HK-2 (cell line): ENCODE measurements at regions not wholly inside any gene's neighbourhood (a gene's known extent, or its start where the extent isn't known, plus 50 kb on each side); places are given as distances from the start of the nearest gene placed in this dataset.

Source experiments
- DNase-seq: peaks from one replicate; pipeline ENCODE4 v3.0.0-alpha.2; 2018; ENCODE audit not compliant: unreplicated experiment

GRCh38 chr1:234975941-234976860 is 152.4 kb downstream of the TOMM20 start:
- no peak for DNase-seq

GRCh38 chr1:234975122-234975940 is 153.3 kb downstream of the TOMM20 start:
- peak; percentile 70 for DNase-seq

GRCh38 chr1:234973426-234974250 is 155.0 kb downstream of the TOMM20 start:
- no peak for DNase-seq

DNA sequence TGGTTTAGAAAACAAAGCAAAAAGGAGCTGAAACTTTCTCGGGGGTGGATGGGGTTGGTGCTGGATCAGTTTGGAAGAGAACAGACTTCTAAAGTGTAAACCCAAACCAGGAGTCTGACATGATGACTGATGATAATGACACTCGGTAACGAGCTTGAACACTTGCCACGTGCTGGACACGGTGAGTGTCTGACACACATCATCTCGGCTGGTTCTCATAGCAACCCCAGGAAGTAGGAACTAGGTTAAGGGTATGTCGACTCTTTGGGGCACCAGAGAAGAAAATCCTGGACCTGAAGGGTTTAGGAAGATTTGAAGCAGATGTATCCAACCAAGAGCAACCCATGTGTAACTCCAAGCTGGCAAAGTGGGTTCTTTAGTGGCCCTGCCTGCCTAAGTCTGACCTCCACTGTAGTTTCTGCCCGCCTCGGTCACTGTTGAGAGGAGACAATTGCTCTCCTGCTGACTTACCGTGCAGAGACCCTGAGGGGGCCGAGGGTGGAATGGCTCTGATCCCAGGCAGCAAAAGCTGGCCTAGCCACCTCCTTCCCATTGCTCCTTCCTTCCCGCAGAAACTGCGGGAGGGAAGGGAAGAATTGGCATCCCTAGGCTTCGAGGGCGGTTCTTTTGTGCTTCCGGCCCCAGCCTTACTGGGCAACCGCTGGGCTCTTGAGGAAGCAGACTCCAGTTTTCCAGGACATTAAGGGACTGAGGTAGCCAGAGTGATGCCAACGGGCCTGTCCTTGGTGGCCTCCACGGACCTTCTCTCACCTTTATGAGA is 156.0 kb downstream of the TOMM20 start:
- DNase-seq: peak; percentile 53

DNA sequence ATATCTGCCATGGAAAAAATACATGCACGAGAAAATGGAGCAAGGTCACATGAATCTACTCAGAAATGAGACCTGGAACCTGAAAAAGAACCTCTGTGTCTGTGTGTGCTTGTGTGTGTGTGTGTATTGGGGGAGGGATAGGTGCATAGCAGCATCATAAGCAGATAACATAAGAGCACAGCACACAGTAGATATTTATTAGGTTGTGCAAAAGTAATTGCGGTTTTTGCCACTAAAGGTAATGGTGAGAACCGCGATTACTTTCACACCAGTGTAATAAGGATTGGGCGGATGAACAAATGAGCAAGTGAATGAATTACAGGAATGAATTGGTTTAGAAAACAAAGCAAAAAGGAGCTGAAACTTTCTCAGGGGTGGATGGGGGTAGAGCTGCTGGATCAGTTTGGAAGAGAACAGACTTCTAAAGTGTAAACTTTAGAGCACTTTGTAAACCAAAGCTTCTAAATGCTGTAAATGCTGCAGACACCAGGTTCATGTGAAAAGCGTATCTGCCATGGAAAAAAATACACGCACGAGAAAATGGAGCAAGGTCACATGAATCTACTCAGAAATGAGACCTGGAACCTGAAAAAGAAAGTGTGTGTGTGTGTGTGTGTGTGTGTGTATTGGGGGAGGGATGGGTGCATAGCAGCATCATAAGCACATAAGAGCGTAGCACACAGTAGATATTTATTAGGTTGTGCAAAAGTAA is 156.9 kb downstream of the TOMM20 start:
- no peak for DNase-seq

GRCh38 chr1:234970731-234971476 is 157.7 kb downstream of the TOMM20 start:
- peak; percentile 80 for DNase-seq

DNA sequence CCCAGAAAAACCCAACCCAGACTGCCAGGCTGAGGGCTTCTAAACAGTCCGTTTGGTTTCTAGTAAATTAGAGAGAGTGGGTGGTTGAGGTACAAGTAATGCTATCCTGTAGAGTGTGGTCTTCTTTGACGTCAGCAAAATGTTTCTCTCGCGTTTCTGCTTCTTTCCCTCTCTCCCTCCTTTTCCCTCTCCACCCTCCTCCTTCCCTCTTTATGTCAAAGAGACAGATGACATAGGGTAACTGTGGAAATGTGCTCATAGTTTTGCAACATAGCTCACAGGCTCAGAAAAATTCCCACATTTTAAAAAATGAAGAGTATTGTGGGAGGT is 158.3 kb downstream of the TOMM20 start:
- DNase-seq: no peak

DNA sequence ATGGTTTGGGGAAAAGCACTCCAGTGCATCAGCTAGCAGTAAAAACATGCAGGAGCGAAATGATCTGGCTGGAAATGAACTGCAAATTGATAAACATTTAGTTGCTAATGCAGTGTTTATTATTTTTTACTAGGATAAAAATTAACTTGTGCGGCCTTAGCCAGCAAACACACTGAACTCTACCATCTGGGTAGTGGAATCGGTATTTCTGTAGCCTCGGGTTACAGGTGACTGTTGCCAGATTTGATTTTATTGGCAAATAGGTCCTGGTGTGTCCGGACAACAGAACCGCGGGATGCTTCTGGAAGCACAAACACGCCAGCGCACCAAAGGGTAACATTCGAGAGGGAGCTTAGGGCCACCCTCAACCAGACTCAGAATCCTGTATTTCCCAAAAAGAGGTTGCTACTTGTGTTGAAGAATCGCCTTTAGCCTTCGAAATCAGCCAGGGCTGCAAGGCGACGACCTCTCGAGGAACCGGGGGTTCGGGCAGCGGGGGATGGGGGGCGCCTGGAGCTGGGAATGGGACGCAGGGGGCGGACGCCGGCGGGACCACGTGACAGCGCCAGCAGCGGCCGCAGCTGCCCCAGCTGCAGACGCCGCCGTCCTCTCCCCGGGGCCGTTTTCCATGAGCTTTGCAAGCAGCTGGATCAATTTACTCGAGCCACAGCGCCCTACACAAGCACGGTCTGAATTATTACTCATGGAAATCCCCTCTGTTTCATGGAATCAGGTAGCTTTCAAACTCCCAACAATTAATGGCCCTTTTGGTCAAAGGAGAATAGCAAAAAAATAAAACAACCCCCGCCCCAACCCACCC is 158.8 kb downstream of the TOMM20 start:
- peak; percentile 58 for DNase-seq

DNA sequence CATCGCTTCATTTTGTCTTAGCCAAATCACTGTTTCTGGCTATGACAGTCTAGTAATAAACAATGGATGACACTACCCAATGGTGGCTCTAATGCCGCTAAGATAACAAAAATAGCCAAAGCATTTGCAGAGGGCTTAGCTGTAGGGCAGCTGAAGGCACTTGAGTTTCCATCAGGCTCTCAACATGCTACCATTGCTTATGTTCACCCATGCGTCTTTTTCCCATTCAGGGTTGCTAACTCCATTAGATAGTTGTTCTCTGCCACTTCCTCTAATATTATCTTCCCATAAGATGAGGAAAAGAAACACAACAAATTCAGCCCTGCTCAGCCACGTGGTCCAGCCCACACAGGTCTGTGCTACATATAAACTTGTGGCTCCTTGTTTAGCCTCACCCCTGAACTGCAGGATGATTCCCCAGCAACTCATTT is 159.6 kb downstream of the TOMM20 start:
- DNase-seq: no peak

- no peak for DNase-seq
These were observed 160.2 kb downstream of the TOMM20 start for GRCh38 chr1:234968451-234968850.

DNA sequence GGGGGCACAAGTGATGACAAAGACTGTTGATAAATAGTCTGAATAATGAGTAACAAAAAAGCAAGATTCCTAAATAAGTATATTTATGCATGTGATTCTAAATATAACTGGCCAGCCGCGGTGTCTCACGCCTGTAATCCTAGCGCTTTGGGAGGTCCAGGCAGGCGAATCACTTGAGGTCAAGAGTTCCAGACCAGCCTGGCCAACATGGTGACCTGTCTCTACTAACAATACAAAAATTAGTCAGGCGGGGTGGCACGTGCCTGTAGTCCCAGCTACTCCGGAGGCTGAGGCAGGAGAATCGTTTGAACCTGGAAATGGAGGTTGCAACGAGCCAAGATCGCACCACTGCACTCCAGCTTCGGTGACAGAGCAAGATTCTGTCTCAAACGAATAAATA is 161.5 kb downstream of the TOMM20 start:
- no peak for DNase-seq

- DNase-seq: no peak
These were observed 163.5 kb downstream of the TOMM20 start for GRCh38 chr1:234965111-234965510.

GRCh38 chr1:234963904-234964702 is 164.5 kb downstream of the TOMM20 start:
- no peak for DNase-seq

GRCh38 chr1:234963180-234963903 is 165.3 kb downstream of the TOMM20 start:
- peak; percentile 89 for DNase-seq

DNA sequence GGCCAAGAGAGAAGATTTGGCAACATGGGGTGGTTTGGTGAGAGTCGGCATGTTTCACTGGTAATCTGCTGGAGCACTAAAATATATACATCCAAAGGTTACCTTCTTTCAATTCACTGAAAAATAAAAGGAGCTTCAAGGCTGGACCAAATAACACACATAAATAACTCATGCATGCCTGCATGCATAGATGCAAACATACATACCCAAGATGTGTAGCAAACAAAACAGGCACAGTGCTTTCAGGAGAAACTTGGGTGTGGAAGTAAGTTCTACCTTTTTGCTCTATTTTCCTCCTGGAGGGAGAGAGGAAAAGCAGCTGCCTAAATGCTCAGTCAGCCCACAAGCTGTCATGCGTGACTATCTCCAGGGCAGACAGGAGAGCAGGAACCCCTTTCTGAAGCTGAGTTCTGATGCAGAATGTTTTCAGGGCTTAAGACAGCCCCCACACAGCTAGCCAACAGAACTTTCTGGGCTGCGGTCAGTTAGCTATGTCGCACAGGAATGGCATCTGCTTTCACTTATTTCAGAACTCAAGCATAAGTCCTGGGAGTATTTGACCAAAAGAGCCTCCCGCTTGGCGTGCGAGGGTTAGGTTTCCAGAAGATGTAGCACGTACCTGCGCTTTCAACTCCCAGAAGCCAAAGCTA is 166.2 kb downstream of the TOMM20 start:
- peak; percentile 91 for DNase-seq

DNA sequence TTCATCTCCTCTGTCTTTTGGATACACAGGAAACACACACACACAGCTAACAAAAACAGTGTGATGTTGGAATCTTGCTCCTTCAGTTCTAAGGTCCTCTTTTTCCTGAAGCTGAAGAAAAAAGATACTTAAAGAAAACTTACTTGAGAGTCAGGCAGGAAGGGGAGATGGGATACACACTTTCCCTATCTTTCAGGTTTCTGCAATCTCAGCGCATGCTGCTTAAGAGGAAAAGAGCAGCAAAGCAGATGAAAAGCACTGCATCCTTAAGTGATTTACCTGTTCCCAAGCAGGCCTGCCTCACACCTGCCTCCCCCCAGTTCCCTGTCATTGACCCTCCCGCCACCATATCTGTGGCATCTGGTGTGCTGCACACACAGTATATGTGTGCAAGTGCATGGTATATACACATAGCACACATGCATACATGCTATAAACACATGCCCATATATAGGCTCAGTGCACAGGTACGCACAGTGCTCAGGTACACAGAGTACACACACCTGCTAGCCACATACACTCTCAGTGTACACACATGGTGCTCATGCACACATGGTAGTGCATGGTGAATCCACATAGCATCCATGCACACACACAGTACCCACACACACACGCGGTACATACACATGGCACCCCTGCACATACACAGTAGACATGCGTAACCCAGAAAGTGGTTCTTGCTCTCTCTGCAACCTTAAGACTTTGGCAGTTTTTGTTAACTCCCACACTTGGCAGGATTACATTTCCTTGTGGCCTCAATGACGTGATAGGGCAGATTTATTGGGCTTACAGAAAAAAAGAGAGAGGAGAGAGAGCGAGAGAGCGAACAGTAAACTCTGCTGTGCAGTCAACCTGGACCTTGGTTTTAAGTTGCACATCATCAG is 166.9 kb downstream of the TOMM20 start:
- no peak for DNase-seq
